SW 1271 (cell line): ENCODE measurements at regions not wholly inside any gene's neighbourhood (a gene's known extent, or its start where the extent isn't known, plus 50 kb on each side); places are given as distances from the start of the nearest gene placed in this dataset.

Experiments used
- DNase-seq, 2 experiments: peaks; one replicate each; lab custom pipeline; 2025; lab: John Stamatoyannopoulos, UW

- peak; percentile 6 to 71 for DNase-seq
These were observed 456.3 kb upstream of the ARRDC4 start for GRCh38 chr15:97504031-97504792.

GRCh38 chr15:97517737-97518136 is 442.8 kb upstream of the ARRDC4 start:
- DNase-seq, result no peak

GRCh38 chr15:97520689-97521088 is 439.8 kb upstream of the ARRDC4 start:
- no peak for DNase-seq

- DNase-seq, result no peak
These were observed 438.9 kb upstream of the ARRDC4 start for GRCh38 chr15:97521381-97522285.

GRCh38 chr15:97522347-97522746 is 438.2 kb upstream of the ARRDC4 start:
- no peak for DNase-seq

GRCh38 chr15:97525809-97526208 is 434.7 kb upstream of the ARRDC4 start:
- no peak for DNase-seq

GRCh38 chr15:97528238-97528637 is 432.3 kb upstream of the ARRDC4 start:
- DNase-seq, result no peak

- DNase-seq, result no peak
These were observed 414.7 kb upstream of the ARRDC4 start for GRCh38 chr15:97545799-97546198.

- no peak for DNase-seq
These were observed 413.1 kb upstream of the ARRDC4 start for GRCh38 chr15:97547381-97547780.

GRCh38 chr15:97561529-97561928 is 399.0 kb upstream of the ARRDC4 start:
- DNase-seq, result no peak

- DNase-seq, result no peak
These were observed 397.0 kb upstream of the ARRDC4 start for GRCh38 chr15:97563516-97563915.

GRCh38 chr15:97566961-97567360 is 393.5 kb upstream of the ARRDC4 start:
- DNase-seq, result peak in 1 of 2 experiments; percentile 16

GRCh38 chr15:97567411-97567810 is 393.1 kb upstream of the ARRDC4 start:
- DNase-seq, result no peak

- no peak for DNase-seq
These were observed 383.4 kb upstream of the ARRDC4 start for GRCh38 chr15:97576929-97577645.

GRCh38 chr15:97585408-97585807 is 375.1 kb upstream of the ARRDC4 start:
- DNase-seq, result no peak

- no peak for DNase-seq
These were observed 367.7 kb upstream of the ARRDC4 start for GRCh38 chr15:97592778-97593177.

GRCh38 chr15:97597801-97598200 is 362.7 kb upstream of the ARRDC4 start:
- no peak for DNase-seq

GRCh38 chr15:97598353-97598798 is 362.1 kb upstream of the ARRDC4 start:
- DNase-seq, result no peak

- no peak for DNase-seq
These were observed 360.3 kb upstream of the ARRDC4 start for GRCh38 chr15:97600190-97600589.

GRCh38 chr15:97604677-97605076 is 355.8 kb upstream of the ARRDC4 start:
- no peak for DNase-seq

- DNase-seq, result no peak
These were observed 345.4 kb upstream of the ARRDC4 start for GRCh38 chr15:97615114-97615513.

GRCh38 chr15:97623091-97623661 is 337.3 kb upstream of the ARRDC4 start:
- DNase-seq, result no peak
